Right atrium auricular region (tissue), 2 donors: ENCODE measurements at regions not wholly inside any gene's neighbourhood (a gene's known extent, or its start where the extent isn't known, plus 50 kb on each side); places are given as distances from the start of the nearest gene placed in this dataset.

Source experiments
- DNase-seq: peaks from one replicate; pipeline ENCODE4 v3.0.0-alpha.2; 2019; ENCODE audit warnings: low spot score
- H3K27ac ChIP-seq, 2 donors: fragments of 200-600 bp; sonication (generic); 1 replicate in 1 of 2; 2 replicates in 1 of 2; pipeline ENCODE4 v1.5.1; 2016 to 2019
- H3K27me3 ChIP-seq, 2 donors: fragments of 200-600 bp; sonication (generic); one replicate each; pipeline versions ENCODE4 v1.5.1 to v1.6.0; 2017 to 2019
- H3K36me3 ChIP-seq: fragments of 200-600 bp; sonication (generic); one replicate; pipeline ENCODE4 v1.5.1; 2016
- H3K4me1 ChIP-seq, 2 donors: fragments of 200-600 bp; sonication (generic); one replicate each; pipeline versions ENCODE4 v1.5.1 to v1.6.0; 2017 to 2019
- H3K4me3 ChIP-seq, 2 donors: fragments of 200-600 bp; sonication (generic); 1 replicate in 1 of 2; 2 replicates in 1 of 2; pipeline ENCODE4 v1.5.1; 2017 to 2019; ENCODE audit warnings: mild to moderate bottlenecking in 1 of 2, moderate library complexity in 1 of 2
- H3K9me3 ChIP-seq, 2 donors: fragments of 200-600 bp; sonication (generic); one replicate each; pipeline ENCODE4 v1.5.1; 2019
- TF ChIP-seq, protein P1 (sequence below), 2 donors: fragments of 200-600 bp; sonication (generic); IDR thresholded peaks; one replicate each; pipeline ENCODE4 v1.5.1; 2019; ENCODE audit warnings: antibody characterized with exemption in 2 of 2

DNA sequence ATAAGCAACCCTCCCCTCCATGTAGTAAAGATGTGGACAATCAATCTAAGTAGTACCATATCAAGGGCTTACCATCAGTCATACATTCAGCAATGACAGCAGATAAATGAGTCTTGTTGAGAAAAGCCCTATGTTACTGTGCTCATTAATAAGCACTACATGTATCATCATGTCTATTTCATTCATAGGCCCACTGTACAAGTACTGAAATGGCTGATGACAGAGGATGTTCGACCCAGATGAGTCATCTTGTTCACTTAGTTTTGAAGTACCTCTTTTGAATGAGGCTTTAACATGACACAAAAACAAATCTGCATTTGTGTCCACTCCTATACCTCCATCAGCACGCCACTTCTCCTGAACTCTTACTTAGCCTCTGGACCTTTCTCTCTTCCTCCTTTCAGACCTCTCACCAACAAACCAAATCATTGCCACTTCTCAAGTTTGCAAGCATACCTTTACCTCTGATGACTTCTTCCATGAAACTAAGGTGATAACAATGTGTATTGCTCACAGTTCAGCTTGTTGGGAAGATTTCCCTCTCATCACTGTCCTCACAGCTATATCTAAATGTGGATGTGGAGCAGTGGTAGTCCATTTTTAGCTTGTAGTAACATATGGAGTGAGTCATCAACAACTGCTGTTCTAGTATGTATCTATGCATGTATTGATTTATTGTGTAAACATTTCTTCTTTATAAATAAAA lies 921.0 kb upstream of the SLC39A10 start:
- Histone ChIP-seq H3K4me3 (no peak overlapping the region), H3K27me3 (no peaks in the 10 kb centered on the region), H3K27ac (no peak overlapping the region), H3K36me3 (no peaks in the 10 kb centered on the region), H3K9me3 (peaks cover 0 to 7% of the 10 kb centered on the region in 2 donors), H3K4me1 (no peaks in the 10 kb centered on the region)
- DNase-seq, result no peak
- TF ChIP-seq, protein P1, sequence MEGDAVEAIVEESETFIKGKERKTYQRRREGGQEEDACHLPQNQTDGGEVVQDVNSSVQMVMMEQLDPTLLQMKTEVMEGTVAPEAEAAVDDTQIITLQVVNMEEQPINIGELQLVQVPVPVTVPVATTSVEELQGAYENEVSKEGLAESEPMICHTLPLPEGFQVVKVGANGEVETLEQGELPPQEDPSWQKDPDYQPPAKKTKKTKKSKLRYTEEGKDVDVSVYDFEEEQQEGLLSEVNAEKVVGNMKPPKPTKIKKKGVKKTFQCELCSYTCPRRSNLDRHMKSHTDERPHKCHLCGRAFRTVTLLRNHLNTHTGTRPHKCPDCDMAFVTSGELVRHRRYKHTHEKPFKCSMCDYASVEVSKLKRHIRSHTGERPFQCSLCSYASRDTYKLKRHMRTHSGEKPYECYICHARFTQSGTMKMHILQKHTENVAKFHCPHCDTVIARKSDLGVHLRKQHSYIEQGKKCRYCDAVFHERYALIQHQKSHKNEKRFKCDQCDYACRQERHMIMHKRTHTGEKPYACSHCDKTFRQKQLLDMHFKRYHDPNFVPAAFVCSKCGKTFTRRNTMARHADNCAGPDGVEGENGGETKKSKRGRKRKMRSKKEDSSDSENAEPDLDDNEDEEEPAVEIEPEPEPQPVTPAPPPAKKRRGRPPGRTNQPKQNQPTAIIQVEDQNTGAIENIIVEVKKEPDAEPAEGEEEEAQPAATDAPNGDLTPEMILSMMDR (IDR thresholded peaks at IDR 0.05), result no peak

DNA sequence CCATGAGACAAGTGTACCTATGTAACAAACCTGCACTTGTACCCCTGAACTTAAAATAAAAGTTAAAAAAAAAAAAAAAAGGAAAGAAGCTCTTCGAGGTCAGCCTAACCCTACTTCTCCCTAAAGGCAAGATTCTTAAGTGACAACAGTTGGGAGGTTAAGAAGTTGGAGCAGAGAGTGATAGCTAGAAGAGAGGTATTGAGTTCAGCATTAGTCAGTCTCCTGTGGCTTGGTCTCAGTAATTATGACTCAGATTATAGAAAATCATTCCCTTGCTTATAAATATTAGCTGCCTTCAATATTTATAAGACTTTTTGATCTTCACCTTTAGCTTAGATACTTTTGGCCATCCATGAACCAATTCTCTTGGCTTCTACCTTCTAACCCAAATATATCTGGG lies 926.8 kb upstream of the SLC39A10 start:
- Histone ChIP-seq H3K9me3 (peaks cover 0 to 5% of the 10 kb centered on the region in 2 donors), H3K27ac (no peak overlapping the region), H3K36me3 (no peaks in the 10 kb centered on the region), H3K4me1 (no peaks in the 10 kb centered on the region), H3K4me3 (no peak overlapping the region), H3K27me3 (no peaks in the 10 kb centered on the region)
- TF ChIP-seq, protein P1 (IDR thresholded peaks at IDR 0.05), result no peak
- DNase-seq, result no peak

DNA sequence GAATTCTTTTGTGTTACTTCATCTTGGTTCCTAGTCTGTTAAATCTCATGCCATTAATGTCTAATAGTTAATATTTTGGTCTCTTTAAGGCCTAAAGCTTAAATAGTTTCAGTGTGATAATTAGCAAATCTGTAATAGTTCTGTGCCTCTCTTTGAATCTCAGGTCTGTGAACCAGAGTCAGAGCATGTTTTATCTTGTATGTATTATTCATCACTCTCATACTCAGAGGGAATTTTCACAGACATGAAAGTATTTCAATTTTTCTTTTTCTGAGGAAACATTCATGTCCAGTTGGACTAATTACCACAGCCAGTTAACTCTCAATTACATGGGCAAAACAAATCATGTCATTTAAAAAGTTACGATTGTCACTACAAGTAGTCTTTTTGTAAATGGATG lies 931.9 kb upstream of the SLC39A10 start:
- no peaks in the 10 kb centered on the region for H3K36me3 ChIP-seq
- TF ChIP-seq, protein P1 (IDR thresholded peaks at IDR 0.05), result no peak
- DNase-seq, result no peak
- H3K9me3 ChIP-seq, result no peaks in the 10 kb centered on the region
- H3K4me1 ChIP-seq, result no peaks in the 10 kb centered on the region
- H3K27me3 ChIP-seq, result no peaks in the 10 kb centered on the region
- H3K4me3 ChIP-seq, result no peak overlapping the region
- no peak overlapping the region for H3K27ac ChIP-seq

DNA sequence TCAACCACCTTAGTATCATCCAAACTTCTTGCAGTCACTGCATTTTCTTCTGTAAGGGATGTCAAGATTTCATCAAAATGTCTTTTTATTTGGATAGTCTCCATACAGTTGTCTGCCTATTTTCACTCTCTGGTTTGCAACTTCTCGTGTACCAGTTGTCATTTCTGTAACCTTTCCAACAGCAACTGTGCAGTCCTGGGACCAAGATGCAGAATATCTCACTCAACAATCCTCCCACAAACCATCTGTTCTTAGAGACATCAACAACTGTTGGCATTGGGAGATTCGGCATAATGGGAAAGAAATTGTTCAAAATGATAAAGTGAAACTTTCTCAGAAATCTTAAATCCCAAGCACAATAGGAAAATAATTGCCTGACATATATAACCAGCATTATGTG lies 933.6 kb upstream of the SLC39A10 start:
- Histone ChIP-seq H3K36me3 (no peaks in the 10 kb centered on the region), H3K4me1 (no peaks in the 10 kb centered on the region), H3K27ac (no peak overlapping the region), H3K4me3 (no peak overlapping the region), H3K9me3 (no peaks in the 10 kb centered on the region), H3K27me3 (no peaks in the 10 kb centered on the region)
- no peak for DNase-seq
- TF ChIP-seq, protein P1 (IDR thresholded peaks at IDR 0.05), result no peak

DNA sequence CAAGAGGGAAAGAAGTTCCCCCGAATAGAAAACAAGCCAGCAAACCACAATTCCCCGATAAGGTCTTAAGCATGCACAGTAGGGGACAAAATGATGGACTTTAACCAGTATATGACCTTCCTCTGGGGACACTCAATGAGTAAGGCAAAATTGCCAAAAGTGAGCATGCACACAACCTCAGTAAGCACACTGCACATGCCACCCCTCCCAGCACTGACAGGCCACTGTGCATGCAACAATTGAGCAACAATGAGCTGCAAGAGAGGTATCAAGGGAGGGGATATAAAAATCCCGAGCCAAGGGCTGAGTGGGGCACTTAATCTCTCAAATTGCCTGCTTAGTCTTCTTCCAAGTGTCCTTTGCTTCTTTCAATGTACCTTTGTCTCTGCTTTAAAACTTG lies 935.8 kb upstream of the SLC39A10 start:
- H3K9me3 ChIP-seq, result no peaks in the 10 kb centered on the region
- H3K4me1 ChIP-seq, result no peaks in the 10 kb centered on the region
- H3K27ac ChIP-seq, result no peak overlapping the region
- no peaks in the 10 kb centered on the region for H3K27me3 ChIP-seq
- no peaks in the 10 kb centered on the region for H3K36me3 ChIP-seq
- no peak for DNase-seq
- H3K4me3 ChIP-seq, result no peak overlapping the region
- TF ChIP-seq, protein P1 (IDR thresholded peaks at IDR 0.05), result no peak

DNA sequence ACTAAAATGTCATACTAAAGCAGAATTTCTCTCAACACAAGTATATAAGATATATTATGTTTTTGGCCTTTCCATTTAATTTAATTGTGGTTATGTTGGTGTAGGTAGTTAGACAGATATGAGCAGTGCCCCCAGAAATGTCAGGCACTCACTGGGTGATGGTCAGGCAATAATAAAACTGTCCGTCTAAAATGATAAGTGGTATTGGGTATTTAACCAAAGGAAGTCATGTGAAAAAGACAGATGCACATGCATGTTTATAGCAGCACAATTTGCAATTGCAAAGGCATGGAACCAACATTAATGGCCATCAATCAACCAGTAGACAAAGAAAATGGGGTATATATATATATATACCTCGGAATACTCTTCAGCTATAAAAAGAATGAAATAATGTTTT lies 936.6 kb upstream of the SLC39A10 start:
- H3K27ac ChIP-seq, result no peak overlapping the region
- TF ChIP-seq, protein P1 (IDR thresholded peaks at IDR 0.05), result no peak

More for the DNA sequence above, 936.6 kb upstream of the SLC39A10 start:
- Histone ChIP-seq H3K4me1 (no peaks in the 10 kb centered on the region), H3K36me3 (no peaks in the 10 kb centered on the region), H3K27me3 (no peaks in the 10 kb centered on the region), H3K4me3 (no peak overlapping the region), H3K9me3 (no peaks in the 10 kb centered on the region)
- no peak for DNase-seq
